GM18909 (cell line): ENCODE measurements at regions not wholly inside any gene's neighbourhood (a gene's known extent, or its start where the extent isn't known, plus 50 kb on each side); places are given as distances from the start of the nearest gene placed in this dataset.
"Not testable (repeated sequence)": the region's sequence is repeated elsewhere in the genome, so short reads cannot be mapped to it uniquely, and the experiment has no call there.

Experiments used
- ATAC-seq: cut with Tn5 transposase; IDR thresholded peaks from one replicate; pipeline ENCODE4 v1.9.1; 2021; ENCODE audit warnings: mild to moderate bottlenecking; ENCODE audit not compliant: unreplicated experiment, poor library complexity

DNA sequence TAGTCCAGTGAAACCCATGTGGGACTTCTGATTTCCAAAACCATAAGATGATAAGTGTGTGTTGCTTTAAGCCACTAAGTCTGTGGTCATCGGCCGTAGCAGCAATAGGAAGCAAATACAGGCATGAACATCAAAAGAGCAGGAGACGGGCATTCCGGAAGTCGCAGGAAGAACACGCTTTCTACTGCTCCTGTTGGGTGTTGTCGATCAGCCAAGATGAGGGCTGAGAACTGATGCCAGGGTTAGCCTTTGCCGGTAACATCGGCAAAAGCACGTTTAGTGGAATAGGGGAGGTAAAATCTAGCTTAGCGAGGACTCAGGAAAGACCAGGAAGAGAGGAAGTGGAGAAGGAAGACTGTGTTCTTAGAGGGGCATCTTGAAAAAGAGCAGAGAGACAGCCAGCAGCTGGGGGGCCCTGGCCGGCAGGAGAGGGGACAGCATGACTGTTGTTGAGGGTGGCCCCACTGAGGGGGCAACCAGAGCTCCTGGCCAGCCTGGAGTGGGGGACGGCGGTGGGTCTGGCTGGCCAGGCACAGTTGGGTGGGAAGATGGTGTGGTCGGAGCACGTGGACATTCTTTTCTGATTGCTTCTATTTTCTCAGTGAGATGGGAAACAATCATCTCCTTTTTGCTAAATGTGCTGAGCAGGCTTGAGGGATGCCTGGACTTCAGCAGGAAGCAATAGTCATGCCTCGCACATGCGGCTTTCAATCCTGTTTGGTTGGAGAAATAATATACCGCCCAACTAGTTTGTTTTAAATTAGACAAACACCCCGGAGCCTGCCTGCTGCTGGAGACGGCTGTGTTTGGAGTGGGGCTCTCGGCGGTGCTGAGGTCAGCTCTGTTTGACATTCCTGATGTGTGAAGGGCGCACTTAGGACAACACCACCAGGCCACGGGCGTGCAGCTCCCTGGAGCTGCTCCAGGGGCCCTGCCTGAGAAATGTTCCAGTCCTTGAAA lies 109.9 kb downstream of the METRNL start:
- no peak for ATAC-seq

DNA sequence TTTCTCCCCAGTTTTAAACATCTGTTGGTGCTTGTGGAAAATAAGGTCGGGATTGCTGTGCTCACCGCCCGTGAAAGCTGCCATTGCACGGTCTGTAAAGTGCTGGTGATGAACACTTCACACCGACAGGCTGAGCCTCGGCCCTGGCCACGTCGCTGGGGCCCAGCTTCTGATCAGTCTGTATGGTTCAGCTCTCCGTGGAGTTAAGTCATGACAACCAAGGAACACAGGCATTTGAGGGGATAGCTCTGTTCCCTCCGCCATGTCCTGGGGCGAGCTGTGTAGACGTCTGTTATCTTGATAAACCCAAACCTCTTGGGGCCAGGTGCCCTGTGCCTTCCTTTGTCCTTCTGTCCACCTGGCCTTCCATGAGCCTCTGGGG lies 110.6 kb downstream of the METRNL start:
- no peak for ATAC-seq

DNA sequence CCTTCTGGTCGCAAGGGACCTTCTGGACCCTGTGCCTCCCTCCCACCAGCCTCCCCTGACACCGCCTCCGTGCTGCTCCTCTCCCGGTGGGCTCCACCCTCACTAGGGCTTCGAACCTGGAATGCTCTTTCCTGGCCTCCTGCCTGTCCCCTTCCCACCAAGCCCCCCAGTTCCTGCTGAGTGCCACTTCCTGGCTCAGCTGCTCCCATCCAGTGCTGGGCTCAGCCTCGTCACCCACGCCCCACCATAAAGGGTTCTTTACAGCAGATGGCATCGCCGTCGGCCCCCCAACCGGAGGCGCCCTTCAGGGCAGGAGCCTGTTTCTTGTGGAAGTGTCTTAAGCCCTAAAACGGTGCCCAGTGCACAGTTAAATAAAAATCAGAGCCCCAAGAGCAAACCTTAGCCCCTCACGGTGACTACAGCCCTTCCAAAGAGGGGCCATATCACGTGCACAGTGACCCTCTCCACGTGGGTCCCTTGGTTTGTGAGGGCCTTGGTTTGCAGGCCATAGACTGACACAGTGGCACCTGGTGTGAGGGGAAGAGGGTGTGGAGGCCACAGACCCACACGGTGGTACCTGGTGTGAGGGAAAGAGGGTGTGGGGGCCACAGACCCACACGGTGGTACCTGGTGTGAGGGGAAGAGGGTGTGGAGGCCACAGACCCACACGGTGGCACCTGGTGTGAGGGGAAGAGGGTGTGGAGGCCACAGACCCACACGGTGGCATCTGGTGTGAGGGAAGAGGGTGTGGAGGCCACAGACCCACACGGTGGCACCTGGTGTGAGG lies 111.4 kb downstream of the METRNL start:
- no peak for ATAC-seq

DNA sequence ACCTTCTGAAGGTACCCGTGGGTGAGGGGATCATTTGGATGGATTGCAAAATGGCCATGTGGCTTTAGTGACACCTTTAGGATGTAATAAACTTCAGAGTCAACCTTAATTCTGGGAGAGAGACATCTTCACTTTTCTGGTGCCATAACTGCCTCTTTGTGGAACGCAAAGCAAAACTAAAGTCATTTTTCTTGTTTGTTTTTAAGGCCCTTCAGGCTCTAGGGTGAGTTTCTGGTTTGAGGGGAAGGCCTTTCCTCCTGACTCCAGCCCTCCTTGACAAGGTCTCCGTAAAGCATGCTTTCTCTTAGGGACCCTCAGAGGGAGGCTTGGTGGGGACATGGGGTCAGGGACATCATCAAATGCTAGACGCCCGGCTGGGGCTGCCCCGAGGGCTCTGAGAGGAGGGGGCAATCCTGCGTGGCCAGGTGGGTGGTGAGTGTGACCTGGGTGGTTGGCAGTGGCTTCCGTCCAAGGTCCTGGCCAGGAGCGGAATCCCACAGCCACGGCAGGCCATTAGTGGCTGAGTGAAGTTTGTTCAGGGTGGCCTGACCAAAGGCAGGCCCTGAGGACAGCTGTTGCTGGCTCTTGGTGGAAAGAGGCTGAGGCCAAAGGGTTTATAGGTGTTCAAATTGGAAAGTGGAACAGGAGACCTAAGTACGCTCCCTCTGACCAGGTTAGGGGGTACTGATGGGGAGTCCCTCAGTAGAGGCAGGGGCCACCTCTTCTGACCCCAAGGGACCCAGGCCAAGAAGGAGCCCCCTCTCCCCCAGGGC lies 112.2 kb downstream of the METRNL start:
- no peak for ATAC-seq

DNA sequence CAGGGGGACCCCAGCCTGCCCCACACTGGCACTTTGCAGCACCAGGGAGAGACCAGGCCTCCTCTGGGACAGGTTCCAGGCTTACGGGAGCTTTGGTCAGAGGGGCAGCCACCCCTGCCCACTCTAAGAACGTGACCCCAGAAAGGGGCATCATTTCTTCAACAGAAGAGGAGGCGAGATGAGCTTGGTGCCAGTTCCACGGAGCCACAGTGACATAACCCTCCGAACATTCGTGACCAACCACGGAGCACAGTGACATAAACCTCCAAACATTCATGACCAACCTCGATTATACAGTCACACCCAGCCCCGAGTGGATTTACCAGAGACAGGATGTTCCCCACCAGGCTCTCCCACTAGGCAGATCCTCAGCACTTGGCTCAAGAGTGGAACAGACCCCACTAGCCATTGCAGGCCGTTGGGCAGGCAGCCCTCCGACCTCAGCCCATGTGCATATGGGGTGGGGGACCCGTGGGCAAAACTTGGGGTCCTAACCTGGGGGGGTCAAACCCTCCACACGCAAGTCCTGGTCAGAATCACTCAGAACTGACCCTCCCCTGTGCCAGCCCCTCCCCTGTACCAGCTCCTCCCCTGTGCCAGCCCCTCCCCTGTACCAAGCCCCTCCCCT lies 112.9 kb downstream of the METRNL start:
- ATAC-seq = no peak

DNA sequence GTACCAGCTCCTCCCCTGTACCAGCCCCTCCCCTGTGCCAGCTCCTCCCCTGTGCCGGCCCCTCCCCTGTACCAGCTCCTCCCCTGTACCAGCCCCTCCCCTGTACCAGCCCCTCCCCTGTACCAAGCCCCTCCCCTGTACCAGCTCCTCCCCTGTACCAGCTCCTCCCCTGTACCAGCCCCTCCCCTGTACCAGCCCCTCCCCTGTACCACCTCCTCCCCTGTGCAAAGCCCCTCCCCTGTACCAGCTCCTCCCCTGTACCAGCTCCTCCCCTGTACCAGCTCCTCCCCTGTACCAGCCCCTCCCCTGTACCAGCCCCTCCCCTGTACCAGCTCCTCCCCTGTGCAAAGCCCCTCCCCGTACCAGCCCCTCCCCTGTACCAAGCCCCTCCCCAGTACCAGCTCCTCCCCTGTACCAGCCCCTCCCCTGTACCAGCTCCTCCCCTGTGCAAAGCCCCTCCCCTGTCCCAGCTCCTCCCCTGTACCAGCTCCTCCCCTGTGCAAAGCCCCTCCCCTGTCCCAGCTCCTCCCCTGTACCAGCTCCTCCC lies 113.5 kb downstream of the METRNL start:
- ATAC-seq = not testable (repeated sequence)

DNA sequence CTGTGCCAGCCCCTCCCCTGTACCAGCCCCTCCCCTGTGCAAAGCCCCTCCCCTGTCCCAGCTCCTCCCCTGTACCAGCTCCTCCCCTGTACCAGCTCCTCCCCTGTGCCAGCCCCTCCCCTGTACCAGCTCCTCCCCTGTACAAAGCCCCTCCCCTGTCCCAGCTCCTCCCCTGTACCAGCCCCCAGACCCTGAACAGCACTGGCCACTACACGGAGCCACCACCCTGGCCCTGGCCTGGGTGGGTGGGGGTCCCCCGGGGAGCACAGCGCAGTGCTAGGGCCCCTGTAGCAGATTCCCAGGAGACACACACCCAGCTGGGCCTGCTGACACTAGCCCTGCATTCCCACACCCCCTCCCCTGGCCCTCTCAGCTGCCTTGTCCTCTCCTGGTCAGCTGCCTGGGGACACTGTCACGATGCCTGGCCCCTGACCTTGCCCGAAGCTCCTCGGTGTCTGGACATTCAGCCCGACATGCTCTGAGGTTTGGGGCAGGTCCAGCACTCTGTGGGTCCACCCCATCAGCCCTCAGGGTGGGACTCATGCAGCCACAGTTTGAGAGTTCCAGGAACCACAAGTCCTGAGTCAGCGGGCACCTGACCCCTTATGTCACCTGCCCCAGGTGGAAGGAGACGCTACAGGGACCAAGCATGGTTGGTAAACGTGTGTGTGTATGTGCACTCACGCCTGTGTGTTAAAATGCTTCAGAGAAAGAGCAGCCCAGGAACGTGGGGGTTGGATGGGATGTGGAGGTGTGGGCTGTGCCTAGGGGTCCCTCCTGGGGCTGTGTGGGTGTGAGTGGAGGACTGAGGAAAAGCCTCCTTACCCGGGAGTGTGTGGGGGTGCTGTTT lies 114.2 kb downstream of the METRNL start:
- no peak for ATAC-seq

DNA sequence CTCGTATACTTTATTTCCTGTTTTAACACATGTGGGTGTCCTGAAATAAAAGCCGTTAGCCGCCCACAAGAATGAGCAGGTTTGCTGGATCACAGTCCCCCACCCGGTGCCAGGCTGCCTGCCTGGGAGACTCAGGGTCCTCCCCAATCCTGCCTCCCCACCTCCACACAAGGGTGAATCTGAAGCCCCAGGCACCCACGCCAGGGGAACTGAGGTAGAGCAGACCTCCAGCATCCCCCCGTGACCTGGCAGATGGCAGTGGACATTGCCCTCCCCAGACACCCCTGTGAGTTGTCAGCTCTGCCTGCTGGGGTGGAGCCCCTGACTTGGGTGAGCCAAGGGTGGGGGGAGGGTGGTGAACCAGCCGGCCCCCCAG lies 114.8 kb downstream of the METRNL start:
- no peak for ATAC-seq

DNA sequence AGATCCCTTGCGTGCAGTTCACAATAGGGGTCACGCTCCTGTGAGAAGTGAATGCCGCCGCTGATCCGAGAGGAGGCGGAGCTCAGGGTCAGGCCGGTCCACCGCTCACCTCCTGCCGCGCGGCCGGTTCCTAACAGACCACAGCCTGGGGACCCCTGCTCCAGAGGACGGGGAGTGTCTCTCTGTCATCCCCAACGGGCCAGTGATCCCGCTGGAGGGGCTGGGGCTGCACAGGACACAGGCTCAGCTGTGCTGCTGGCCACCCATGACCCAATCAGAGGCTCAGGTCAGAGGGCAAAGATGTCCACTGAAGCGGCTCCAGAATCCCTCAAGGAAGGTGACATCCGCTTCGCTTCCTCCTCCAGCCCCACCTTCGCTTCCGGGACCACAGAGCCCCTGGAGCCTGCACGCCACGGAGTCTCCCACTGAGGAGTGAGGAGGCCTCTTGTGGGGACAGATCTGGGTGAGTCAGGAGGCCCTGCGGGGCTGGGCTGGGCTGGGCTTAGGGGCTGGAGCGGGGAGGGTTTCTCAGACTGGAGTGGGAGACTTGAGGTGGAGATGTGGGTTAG lies 115.4 kb downstream of the METRNL start:
- no peak for ATAC-seq

DNA sequence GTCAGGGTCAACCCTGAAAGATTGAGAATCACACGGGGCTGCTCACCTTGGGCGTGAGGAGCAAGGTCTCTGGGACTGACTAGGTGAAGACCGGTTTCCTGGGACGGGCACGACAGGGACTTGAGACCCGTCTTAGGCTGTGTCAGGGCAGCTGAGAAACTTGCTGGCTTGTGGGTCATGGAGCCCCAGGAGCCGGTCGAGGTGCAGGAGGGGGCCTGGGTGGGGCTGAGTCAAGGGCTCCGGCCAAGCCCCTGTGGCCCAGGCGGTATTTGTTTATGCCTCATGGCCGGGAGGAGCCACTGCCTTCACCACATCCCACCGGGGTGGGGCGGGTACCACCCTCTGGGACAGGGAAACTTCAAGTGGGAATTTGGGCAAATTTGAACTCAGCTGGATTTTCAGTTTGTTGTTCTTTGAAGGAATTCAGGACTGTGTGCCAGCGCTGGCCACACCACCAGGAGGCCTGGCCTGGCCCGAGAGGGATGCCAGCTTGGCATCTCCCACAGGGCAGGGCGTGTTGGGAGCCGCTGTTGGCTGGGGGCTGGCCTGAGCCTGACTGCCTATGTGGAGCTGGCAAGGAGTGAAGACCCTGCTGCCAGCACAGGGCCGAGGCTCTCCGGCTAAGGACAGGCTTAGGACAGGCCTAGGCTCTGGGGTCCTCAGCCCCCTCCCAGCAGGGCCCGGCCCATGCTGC lies 116.1 kb downstream of the METRNL start:
- ATAC-seq = no peak

DNA sequence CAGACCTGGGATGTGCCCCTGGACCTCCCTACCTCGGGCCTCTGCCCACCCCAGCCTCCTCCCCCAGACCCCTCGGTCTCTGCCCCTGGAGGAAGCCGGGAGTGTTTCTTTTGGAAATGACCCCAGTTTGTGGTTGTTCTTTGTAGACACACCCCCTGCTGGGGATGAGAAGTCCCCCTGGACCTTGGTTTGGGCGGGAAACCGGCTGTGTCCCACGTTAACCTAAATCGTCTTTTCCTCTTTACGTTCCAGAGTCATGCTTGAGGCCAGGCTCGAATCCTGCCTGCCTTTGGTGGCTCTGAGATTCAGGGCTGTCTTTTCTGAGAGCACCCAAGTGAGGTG lies 116.6 kb downstream of the METRNL start:
- no peak for ATAC-seq

DNA sequence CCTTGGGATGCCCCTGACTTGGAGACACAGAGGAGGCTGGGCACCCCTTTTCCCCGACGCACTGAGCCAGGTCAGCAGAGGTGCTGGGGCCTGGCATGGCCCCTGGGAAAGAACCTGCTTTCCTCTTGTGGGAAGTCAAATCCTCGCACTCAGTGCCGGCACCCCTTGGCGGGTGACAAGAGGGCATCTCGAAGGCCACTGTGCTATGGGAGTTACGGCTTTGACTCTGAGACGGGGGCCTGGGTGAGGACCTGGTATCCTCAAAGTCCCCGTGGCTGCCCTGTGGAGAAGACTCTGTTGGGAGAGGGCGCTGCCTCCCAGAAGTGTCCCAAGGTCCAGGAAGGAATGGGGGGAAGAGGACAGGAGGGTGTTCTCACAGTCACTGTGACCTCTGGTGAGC lies 117.0 kb downstream of the METRNL start:
- no peak for ATAC-seq

DNA sequence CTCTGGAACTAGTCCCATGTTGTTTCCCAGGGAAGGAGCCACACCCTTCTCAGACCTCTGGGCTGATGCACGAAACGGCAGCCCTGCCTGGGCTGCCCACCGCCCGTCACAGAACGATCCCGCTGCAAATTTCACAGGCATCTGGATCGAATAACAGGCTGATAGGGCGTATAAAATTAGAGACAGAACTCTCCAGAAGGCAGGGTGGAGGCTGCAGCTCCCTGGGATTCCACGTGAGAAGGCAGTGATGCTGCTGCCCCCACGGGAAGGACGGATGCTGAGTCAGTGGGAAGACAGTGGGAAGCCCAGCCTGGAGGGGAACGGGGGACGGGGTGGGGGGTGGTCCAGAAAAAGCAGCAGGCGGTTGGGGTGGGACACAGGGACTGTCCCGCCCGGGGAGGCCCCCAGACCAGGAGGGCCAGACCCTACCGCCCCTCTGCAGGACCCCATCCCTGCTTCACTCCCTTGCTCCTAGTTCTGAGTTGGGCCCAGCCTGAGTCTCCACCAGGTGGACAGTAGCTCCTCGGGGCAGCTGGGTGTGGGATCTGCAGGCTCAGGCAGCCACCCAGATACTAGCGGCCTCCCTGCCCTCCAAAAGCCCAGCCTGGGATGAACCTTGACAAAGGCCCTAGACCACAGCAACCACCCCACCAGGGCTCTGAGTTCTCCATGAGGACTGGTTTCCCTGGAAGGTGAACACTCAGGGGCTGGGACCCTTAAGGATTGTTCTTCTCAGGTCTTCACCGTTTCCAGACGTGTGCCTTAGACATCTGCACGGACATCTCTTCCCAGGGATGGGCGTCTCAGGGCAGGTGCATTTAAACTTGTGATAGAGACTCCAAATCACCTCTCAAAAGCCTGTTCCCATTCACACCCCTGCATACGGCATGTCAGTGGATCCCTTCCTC lies 117.8 kb downstream of the METRNL start:
- no peak for ATAC-seq

DNA sequence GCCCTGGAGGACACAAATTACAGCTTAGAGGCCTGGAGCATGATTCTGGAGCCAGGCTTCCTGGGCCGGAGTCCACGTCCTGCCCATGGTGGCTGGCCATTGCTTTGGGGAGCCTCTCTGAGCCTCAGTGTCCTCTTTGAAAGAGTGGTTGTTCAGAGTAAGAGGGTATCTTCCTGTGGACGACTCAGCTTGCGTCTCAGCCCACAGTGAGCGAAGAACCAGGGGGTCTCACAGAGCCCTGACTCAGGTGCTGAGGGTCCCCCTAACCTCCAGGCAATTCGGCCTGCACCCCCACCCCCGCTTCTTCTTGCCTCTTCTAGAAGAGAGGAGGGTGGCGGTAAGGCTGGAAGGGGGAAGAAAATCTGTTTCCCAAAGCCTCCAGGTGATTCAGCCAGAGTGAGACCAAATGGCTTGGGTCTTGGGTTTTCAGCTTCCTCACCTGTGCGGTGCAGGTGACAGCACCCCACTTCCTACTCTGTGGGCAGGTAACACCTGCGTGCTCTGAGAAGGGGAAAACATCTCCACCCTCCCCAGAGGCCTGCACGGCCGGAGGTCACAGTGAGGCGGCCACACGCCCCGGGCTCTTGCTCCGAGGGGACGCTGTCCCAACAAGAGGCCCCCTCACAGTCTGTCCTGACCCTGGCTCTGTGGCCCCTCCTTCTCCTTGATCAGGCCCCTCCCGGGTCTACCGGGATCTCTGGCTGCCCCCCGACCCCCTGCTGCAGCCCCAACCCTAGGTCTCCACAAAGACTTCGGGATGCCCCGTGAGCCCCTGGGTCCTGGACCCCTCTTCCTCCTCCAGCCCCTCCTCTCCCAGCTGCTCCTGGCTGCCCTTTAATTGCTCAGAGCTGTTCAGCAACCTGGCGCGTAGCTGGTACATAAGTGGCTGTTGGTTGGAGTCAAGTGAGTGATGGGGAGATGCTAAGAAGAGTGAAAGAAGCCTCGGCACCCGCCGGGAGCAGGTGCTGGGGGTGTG lies 119.2 kb downstream of the METRNL start:
- ATAC-seq = no peak

DNA sequence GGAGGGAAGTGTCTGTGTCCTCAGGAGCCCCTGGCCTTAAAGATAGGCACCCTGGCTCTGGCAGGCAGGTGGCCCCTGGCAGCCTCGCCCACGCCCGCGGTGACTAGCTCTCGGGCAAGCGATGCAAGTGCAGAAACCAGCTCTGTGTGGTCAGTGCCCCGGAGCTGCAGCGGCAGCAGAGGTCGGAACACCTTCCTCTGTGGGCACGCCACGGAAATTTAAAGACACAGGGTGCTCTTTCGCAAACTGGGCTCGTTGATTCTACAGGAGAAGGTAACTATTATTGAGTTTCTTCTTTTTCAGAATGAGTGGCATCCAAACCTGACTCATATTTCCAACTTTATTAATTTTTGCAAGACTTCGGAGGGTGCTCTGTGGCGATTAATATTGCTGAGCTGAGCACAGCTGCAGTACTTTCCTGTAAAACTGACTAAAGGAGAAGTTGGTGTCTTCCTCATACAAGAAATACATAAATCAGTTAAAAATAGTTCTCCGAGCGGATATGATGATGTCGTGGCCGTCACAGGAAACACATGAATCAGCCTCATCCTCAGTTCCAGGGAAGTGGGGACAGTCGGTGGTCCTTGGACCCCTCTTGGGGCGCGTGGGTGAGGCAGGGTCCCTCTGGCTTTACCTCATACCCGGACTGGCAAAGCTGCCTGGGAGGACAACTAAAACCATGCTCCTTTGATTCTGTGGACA lies 120.2 kb downstream of the METRNL start:
- ATAC-seq = no peak
